ENCODE measurements at regions not wholly inside any gene's neighbourhood (a gene's known extent, or its start where the extent isn't known, plus 50 kb on each side); places are given as distances from the start of the nearest gene placed in this dataset.

DNA sequence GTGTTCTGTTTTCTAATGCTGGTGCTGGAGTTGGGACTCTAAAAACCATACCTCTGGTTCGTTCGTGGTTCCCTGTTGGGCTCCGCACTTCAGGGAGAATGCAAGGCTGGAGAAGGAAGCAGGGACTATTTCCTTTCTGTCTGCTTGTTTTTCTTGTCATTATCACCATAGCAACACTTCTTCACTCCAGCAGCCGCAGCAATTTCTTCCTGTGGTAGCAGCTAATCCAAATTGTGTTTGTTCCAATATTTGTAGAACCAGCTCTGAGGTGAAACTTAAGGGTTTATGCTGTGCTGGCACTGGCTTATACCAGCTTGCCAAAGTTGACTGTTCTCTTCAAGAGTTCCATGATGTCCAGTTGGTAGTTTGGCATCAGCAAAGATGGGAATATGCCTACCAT, 301.4 kb upstream of the SYT4 start:
- no peak for TF ChIP-seq PATZ1 (CRISPR knock-in tag; IDR thresholded peaks at IDR 0.05; ENCODE audit: borderline replicate concordance)
- TF ChIP-seq BACH2 (CRISPR knock-in tag; IDR thresholded peaks at IDR 0.05; ENCODE audit: borderline replicate concordance): no peak
- no peak for TF ChIP-seq TSHZ2 (CRISPR knock-in tag; IDR thresholded peaks at IDR 0.05)
- no peak for TF ChIP-seq ZFP30 (CRISPR knock-in tag; IDR thresholded peaks at IDR 0.05)
- TF ChIP-seq ZFP3 (CRISPR knock-in tag; IDR thresholded peaks at IDR 0.05): no peak
- TF ChIP-seq, protein P1, sequence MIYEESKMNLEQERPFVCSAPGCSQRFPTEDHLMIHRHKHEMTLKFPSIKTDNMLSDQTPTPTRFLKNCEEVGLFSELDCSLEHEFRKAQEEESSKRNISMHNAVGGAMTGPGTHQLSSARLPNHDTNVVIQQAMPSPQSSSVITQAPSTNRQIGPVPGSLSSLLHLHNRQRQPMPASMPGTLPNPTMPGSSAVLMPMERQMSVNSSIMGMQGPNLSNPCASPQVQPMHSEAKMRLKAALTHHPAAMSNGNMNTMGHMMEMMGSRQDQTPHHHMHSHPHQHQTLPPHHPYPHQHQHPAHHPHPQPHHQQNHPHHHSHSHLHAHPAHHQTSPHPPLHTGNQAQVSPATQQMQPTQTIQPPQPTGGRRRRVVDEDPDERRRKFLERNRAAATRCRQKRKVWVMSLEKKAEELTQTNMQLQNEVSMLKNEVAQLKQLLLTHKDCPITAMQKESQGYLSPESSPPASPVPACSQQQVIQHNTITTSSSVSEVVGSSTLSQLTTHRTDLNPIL (CRISPR knock-in tag; IDR thresholded peaks at IDR 0.05; ENCODE audit: low read depth): no peak
- no peak for TF ChIP-seq OSR1 (CRISPR knock-in tag; IDR thresholded peaks at IDR 0.05)
- no peak for TF ChIP-seq ZC3H10 (CRISPR knock-in tag; IDR thresholded peaks at IDR 0.05)
- TF ChIP-seq ZNF8 (CRISPR knock-in tag; IDR thresholded peaks at IDR 0.05): no peak
- TF ChIP-seq TCF4 (CRISPR knock-in tag; IDR thresholded peaks at IDR 0.05; ENCODE audit: borderline replicate concordance): no peak
- TF ChIP-seq POU6F1 (CRISPR knock-in tag; IDR thresholded peaks at IDR 0.05; ENCODE audit: borderline replicate concordance, low read depth): no peak
- TF ChIP-seq RARB (CRISPR knock-in tag; IDR thresholded peaks at IDR 0.05): no peak
- no peak for TF ChIP-seq ISL1 (CRISPR knock-in tag; IDR thresholded peaks at IDR 0.05)

Measured in SK-N-SH treated with all-trans-retinoic acid at 6 μM for 48 hours (cell line).